ENCODE measurements at regions not wholly inside any gene's neighbourhood (a gene's known extent, or its start where the extent isn't known, plus 50 kb on each side); places are given as distances from the start of the nearest gene placed in this dataset.

- no peak for TF ChIP-seq CTCF (IDR thresholded peaks at IDR 0.05; ENCODE audit: insufficient read depth, missing control alignments)
- no peak for DNase-seq (ENCODE audit: insufficient read length, low spot score)
- FAIRE-seq, result no peak
Measured at GRCh38 chr22:48805516-48805915, 1022.2 kb downstream of the BRD1 start.

GRCh38 chr22:48804811-48805301, 1022.8 kb downstream of the BRD1 start:
- FAIRE-seq (no peak), DNase-seq (ENCODE audit: insufficient read length, low spot score) (no peak)
- TF ChIP-seq CTCF (IDR thresholded peaks at IDR 0.05; ENCODE audit: insufficient read depth, missing control alignments), result no peak

- DNase-seq (ENCODE audit: insufficient read length, low spot score), result no peak
- no peak for FAIRE-seq
- no peak for TF ChIP-seq CTCF (IDR thresholded peaks at IDR 0.05; ENCODE audit: insufficient read depth, missing control alignments)
Measured at GRCh38 chr22:48803948-48804810, 1023.5 kb downstream of the BRD1 start.

GRCh38 chr22:48803171-48803947, 1024.3 kb downstream of the BRD1 start:
- DNase-seq (ENCODE audit: insufficient read length, low spot score) (no peak), FAIRE-seq (no peak)
- TF ChIP-seq CTCF (IDR thresholded peaks at IDR 0.05; ENCODE audit: insufficient read depth, missing control alignments), result no peak

GRCh38 chr22:48802576-48802975, 1025.1 kb downstream of the BRD1 start:
- no peak for TF ChIP-seq CTCF (IDR thresholded peaks at IDR 0.05; ENCODE audit: insufficient read depth, missing control alignments)
- FAIRE-seq (no peak), DNase-seq (ENCODE audit: insufficient read length, low spot score) (no peak)

- DNase-seq (ENCODE audit: insufficient read length, low spot score) (no peak), FAIRE-seq (no peak)
- TF ChIP-seq CTCF (IDR thresholded peaks at IDR 0.05; ENCODE audit: insufficient read depth, missing control alignments), result no peak
Measured at GRCh38 chr22:48800886-48801607, 1026.6 kb downstream of the BRD1 start.

Measured in D721Med (cell line).